CD4-positive, alpha-beta T cell (primary cell): ENCODE measurements at regions not wholly inside any gene's neighbourhood (a gene's known extent, or its start where the extent isn't known, plus 50 kb on each side); places are given as distances from the start of the nearest gene placed in this dataset.

Experiments
- ATAC-seq: fragments of 200-7000 bp; cut with Tn5 transposase; one replicate; pipeline ENCODE4 v1.10.0; 2022; ENCODE audit warnings: mild to moderate bottlenecking; ENCODE audit not compliant: poor library complexity
- CTCF ChIA-PET: fragments of 350-600 bp; sonication (Branson Sonifier 250); formaldehyde crosslinking; loops from one replicate; lab custom pipeline; 2021; ENCODE audit warnings: antibody characterized with exemption, inconsistent platforms; lab: Charles Lee
- POLR2A ChIA-PET: fragments of 350-600 bp; sonication (Branson Sonifier 250); formaldehyde crosslinking; loops from one replicate; lab custom pipeline; 2021; ENCODE audit warnings: antibody characterized with exemption, inconsistent platforms; lab: Charles Lee
- DNase-seq, 14 experiments: peaks; one replicate each; pipeline ENCODE4 v3.0.0-alpha.2; 2013 to 2020; ENCODE audit warnings: mixed read lengths in 2 of 14
- H3K27ac ChIP-seq, 2 donors: one replicate each; pipeline versions ENCODE4 v1.5.1 to v1.7.0; 2013; ENCODE audit warnings: low read length in 2 of 2, low read depth in 1 of 2, mild to moderate bottlenecking in 1 of 2
- H3K27me3 ChIP-seq, 2 experiments: 1 replicate in 1 of 2; 2 replicates in 1 of 2; pipeline versions ENCODE4 v1.6.1 to v1.7.0; 2013; ENCODE audit warnings: low read length in 2 of 2, control low read depth in 1 of 2, mild to moderate bottlenecking in 1 of 2, moderate library complexity in 1 of 2; ENCODE audit not compliant: insufficient read depth in 2 of 2, control insufficient read depth in 1 of 2
- H3K36me3 ChIP-seq: one replicate; pipeline ENCODE4 v1.6.1; 2013; ENCODE audit warnings: low read length, control low read depth; ENCODE audit not compliant: insufficient read depth
- H3K4me1 ChIP-seq: one replicate; pipeline ENCODE4 v1.6.1; 2013; ENCODE audit warnings: low read length, control low read depth; ENCODE audit not compliant: insufficient read depth
- H3K4me3 ChIP-seq: one replicate; pipeline ENCODE4 v1.5.1; 2013; ENCODE audit warnings: mild to moderate bottlenecking, low read length, moderate library complexity
- H3K9me3 ChIP-seq, 2 experiments: 1 replicate in 1 of 2; 2 replicates in 1 of 2; pipeline versions ENCODE4 v1.6.1 to v1.7.0; 2013; ENCODE audit warnings: low read length in 2 of 2, mild to moderate bottlenecking in 2 of 2, control low read depth in 1 of 2, moderate library complexity in 1 of 2; ENCODE audit not compliant: control insufficient read depth in 1 of 2, insufficient read depth in 1 of 2
- H3K27ac Mint-ChIP-seq: one replicate; pipeline ENCODE4 v1.8.0; 2020; ENCODE audit warnings: mixed read lengths
- H3K27me3 Mint-ChIP-seq: one replicate; pipeline ENCODE4 v1.8.0; 2021; ENCODE audit warnings: mixed read lengths
- H3K36me3 Mint-ChIP-seq: one replicate; pipeline ENCODE4 v1.8.0; 2021; ENCODE audit warnings: low read depth, mixed read lengths
- H3K4me1 Mint-ChIP-seq: one replicate; pipeline ENCODE4 v1.8.0; 2021; ENCODE audit warnings: low read depth, mixed read lengths
- H3K4me3 Mint-ChIP-seq: one replicate; pipeline ENCODE4 v1.8.0; 2020; ENCODE audit warnings: mild to moderate bottlenecking, mixed read lengths
- H3K9me3 Mint-ChIP-seq: one replicate; pipeline ENCODE4 v1.8.0; 2020; ENCODE audit warnings: mixed read lengths
- CTCF ChIP-seq: fragments of 200-600 bp; IDR thresholded peaks from one replicate; pipeline ENCODE4 v1.8.0; 2022; ENCODE audit warnings: antibody characterized with exemption, mild to moderate bottlenecking
- intact Hi-C, 2 experiments: fragments of 100-400 bp; cut with DNase I in 1 of 2; cut with micrococcal nuclease in 1 of 2; formaldehyde crosslinking; loops; one replicate each; pipeline versions ENCODE4 v1.15.1 to v1.9.0; 2023 to 2025; cut with DNase I, micrococcal nuclease

- no peaks in the 10 kb centered on the region for H3K4me1 Mint-ChIP-seq
- H3K27me3 ChIP-seq, result no peaks in the 10 kb centered on the region
- no peak for ATAC-seq
- no peak overlapping the region for H3K27ac ChIP-seq
- no peaks in the 10 kb centered on the region for H3K36me3 Mint-ChIP-seq
- intact Hi-C loops, result no loop called here
- no peak overlapping the region for H3K4me3 ChIP-seq
- POLR2A ChIA-PET, result interaction anchor here (0.6 kb wide), 1 partner anchor 23 kb away, joined by 3 read pairs; no protein-coding TSS in a partner anchor
- TF ChIP-seq CTCF, result no peak
- H3K36me3 ChIP-seq, result no peaks in the 10 kb centered on the region
- H3K4me1 ChIP-seq, result no peaks in the 10 kb centered on the region
- H3K9me3 Mint-ChIP-seq, result no peaks in the 10 kb centered on the region
- CTCF ChIA-PET, result no interaction called here
- no peaks in the 10 kb centered on the region for H3K27me3 Mint-ChIP-seq
- no peak overlapping the region for H3K4me3 Mint-ChIP-seq
- no peaks in the 10 kb centered on the region for H3K9me3 ChIP-seq
- H3K27ac Mint-ChIP-seq, result no peak overlapping the region
- no peak for DNase-seq
Observed at GRCh38 chr7:159218170-159218569, 73.5 kb upstream of the VIPR2 start.

GRCh38 chr7:159215076-159215475, 70.4 kb upstream of the VIPR2 start:
- Histone ChIP-seq H3K27ac (no peak overlapping the region), H3K27me3 (no peaks in the 10 kb centered on the region), H3K4me1 (no peaks in the 10 kb centered on the region), H3K36me3 (no peaks in the 10 kb centered on the region), H3K4me3 (no peak overlapping the region), H3K9me3 (no peaks in the 10 kb centered on the region)
- no peaks in the 10 kb centered on the region for H3K36me3 Mint-ChIP-seq
- no peak overlapping the region for H3K27ac Mint-ChIP-seq
- no peak overlapping the region for H3K4me3 Mint-ChIP-seq
- no peak for DNase-seq
- CTCF ChIA-PET, result no interaction called here
- POLR2A ChIA-PET, result no interaction called here
- peaks cover 3% of the 10 kb centered on the region for H3K4me1 Mint-ChIP-seq
- intact Hi-C loops, result no loop called here
- no peak for ATAC-seq
- no peaks in the 10 kb centered on the region for H3K9me3 Mint-ChIP-seq
- H3K27me3 Mint-ChIP-seq, result no peaks in the 10 kb centered on the region
- TF ChIP-seq CTCF, result no peak

- Histone ChIP-seq H3K27ac (no peak overlapping the region), H3K27me3 (no peaks in the 10 kb centered on the region), H3K4me3 (no peak overlapping the region), H3K4me1 (peaks cover 11% of the 10 kb centered on the region), H3K36me3 (no peaks in the 10 kb centered on the region), H3K9me3 (no peaks in the 10 kb centered on the region)
- CTCF ChIA-PET, result no interaction called here
- no peaks in the 10 kb centered on the region for H3K36me3 Mint-ChIP-seq
- POLR2A ChIA-PET, result no interaction called here
- ATAC-seq, result no peak
- peaks cover 3% of the 10 kb centered on the region for H3K4me1 Mint-ChIP-seq
- no peaks in the 10 kb centered on the region for H3K9me3 Mint-ChIP-seq
- DNase-seq, result no peak
- H3K27me3 Mint-ChIP-seq, result no peaks in the 10 kb centered on the region
- no peak overlapping the region for H3K27ac Mint-ChIP-seq
- no peak overlapping the region for H3K4me3 Mint-ChIP-seq
- no peak for TF ChIP-seq CTCF
- intact Hi-C loops, result no loop called here
Observed at GRCh38 chr7:159213253-159213652, 68.6 kb upstream of the VIPR2 start.
